Activated gamma-delta T cell treated with Interleukin-2 at 50 U/mL for 16 hours (primary cell): ENCODE measurements at regions not wholly inside any gene's neighbourhood (a gene's known extent, or its start where the extent isn't known, plus 50 kb on each side); places are given as distances from the start of the nearest gene placed in this dataset.

Experiments
- DNase-seq: peaks from one replicate; pipeline ENCODE4 v3.0.0-alpha.2; 2020

DNA sequence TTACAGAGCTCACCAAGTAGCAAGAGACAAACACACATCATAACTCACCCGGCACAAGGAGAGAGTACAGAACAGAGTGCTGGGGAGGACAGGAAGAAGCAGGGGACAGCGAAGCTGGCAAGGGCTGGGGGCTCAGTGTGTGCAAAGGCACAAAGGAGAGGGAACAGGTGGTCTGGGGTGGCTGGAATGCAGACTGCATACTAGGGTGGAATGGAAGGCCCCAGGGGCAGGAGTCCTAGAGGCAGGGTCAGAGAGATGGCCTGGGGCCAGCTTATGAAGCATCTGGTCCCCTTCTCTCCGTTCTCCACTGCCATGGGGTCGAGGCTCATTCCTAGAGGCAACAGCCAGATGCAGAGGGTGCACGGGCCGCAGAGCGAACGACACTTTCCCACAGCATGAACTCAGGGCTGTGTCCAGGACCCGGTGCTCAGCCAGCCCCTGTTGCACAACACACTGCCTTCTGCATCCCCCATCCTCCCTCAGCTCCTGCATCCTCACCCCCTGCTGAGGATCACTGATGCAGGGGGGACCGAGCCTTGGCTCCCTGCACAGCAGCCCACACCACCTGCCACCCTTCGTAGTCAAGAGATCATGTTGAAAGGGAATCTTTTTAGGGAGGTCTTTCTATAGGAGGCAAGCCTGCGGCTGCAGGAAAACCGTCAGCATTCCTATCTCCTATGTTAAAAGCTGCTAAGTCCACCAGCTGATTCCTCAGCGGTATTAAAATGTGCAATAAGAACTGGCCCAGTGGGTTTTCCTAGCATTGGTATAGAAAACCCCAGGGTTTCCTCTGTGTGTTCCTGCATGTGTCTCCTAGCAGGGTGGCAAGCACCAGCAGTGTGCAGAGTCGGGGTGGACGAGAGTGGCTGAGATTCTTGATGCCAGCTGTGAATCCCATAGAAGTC lies 293.5 kb downstream of the UACA start:
- DNase-seq, result no peak

DNA sequence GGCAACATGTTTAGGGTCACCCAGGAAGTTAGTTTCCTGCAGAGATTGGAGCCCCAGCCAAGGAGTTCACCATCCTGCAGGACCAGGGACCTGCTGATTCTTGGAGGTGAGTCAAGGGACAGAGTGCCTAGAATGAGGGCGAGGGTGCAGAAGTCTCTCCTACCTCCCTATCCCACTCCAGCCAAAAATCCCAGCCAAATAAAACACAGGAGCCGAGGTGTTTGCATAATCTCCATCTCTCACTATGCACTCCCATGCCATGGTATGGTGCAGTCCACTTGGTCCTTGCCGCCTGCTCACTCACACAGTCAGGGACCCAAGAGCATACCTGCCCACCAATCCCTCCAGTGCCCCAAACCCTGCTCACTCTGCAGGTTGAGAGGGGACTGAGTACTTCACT lies 294.2 kb downstream of the UACA start:
- no peak for DNase-seq

DNA sequence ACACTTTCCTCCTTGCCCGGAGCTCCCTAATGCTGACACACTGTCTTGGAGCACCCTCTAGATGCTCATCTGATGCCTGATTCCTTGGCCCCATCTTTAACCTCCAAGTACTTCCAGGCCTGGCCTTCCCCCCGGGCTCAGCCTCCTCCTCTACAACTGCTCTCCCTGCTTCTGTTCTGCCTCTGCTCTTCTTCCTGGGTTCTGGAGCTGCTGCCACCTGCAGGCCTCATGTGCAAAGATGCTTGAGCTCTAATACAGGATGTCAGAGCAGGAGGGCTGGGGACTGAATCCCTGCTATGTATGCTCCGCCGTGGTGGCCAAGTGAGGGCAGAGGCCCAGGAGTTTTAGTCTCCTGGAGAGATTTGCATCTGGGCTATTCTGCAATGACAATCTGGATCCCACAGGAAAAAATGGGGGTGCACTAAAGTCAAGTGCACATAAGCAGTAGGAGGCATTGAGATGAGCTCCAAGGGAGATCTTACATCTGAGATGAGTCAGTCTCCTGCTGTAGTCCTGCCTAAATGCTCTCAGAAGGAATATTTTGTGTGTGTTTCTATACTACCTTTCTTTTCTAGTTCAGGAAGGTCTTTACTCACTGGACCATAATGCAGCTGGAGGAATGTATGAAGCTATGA lies 296.3 kb downstream of the UACA start:
- peak; percentile 41 for DNase-seq

DNA sequence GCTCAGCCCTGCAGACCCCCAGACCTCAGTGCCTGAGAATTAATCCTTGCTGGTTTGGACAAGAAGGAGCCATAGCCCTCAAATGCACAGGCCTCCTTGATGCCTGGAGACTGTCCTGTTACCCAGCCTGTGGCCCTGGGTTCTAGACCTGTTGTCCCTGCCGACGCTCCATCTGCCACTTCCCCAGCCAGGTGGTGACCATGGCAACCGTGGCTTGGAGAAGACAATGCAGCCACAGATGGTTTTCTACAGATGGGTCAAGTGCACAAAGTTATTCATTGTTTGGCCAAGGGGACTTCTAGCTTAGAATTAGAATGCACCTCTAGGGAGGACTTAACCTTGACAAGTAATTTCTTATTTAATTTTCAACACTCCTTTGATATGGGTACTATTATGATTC lies 297.1 kb downstream of the UACA start:
- DNase-seq, result no peak

DNA sequence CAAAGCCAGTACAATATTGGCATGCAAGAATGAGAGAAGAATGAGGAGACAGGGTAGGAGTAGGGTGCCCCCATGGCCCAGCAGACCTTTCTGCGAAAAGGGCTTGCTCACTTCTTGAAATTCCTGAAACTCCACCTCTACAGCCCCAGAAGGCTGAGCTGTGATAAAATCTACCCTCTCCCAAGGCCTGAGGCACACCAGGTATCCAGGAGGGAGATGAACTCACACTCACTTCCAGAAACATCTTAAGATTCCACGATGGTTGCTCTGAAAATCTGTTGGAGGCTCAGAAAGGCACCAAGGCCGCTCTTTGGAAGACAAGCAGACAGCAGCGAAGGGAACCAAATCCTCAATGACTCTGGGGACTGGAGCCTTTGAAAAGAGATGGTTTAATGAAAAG lies 297.5 kb downstream of the UACA start:
- no peak for DNase-seq

DNA sequence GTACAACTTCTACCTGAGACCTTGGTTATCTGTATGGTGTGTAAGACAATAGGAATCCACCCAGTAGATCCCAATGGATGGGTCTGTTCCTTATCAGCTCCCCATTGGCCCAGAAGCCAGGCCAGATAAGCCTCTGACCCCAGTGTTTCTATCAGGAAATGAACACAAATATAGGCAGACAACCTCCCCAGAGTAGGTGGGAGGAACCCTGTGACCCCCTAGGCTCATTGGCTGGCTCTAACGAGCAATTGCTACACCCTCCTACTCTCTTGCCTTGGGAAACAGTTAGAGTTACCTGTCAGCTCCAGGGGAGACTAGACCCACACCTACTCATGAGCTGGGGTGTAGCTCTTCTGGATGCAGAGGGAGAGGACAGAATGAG lies 299.9 kb downstream of the UACA start:
- no peak for DNase-seq

DNA sequence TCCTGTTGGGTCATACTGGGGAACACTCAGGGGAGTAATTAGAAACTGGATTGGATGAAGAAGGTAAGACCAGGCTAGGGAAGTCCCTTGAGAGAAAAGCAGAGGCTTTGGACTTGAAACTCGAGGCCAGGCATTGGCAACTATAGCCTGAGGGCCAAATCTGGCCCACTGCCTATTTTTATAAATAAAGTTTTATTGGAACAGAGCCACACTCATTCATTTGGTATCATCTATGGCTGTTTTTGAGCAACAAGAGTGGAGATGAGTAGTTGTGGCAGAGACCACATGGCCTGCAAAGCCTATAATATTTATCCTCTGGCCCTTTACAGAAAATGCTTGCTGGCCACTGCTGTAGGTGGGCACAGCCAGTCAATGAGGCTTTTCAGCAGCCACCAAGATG lies 301.4 kb downstream of the UACA start:
- no peak for DNase-seq

DNA sequence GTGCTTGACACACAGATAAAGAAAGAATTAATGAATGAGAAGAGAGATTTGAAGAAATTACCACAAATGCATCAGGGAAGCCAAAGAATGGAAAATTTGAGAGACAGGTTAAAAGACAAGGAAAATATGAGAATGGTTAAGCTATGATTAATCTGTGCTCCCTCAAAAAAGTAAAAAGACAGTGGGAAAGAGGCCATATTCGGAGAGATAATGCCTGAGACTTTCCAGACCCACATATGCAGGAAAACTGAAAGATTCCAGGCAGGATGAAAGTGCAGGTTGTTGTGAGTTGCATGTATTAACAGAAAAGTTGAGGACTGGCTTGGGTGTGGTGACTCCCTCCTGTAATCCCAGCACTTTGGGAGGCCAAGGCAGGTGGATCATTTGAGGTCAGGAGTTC lies 302.3 kb downstream of the UACA start:
- DNase-seq, result no peak

DNA sequence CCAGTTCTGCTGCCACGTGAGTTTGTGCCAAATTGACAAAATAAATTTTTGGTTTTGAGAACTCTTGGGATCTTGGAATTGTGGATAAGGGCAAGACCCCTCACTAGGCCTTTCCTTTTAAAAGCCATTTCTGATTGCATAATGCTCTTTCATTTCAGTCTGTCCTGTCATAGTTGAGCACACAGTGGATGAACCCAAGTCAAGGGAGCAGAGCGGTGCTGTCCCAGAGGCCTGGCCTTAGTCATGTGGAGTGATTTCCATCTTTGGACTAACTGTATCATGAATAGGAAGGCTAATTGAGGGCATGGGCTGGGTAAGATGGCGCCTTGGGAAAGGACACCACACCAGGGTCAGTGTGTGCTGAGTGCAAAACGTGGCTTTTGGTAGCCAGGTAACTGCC lies 304.0 kb downstream of the UACA start:
- no peak for DNase-seq

DNA sequence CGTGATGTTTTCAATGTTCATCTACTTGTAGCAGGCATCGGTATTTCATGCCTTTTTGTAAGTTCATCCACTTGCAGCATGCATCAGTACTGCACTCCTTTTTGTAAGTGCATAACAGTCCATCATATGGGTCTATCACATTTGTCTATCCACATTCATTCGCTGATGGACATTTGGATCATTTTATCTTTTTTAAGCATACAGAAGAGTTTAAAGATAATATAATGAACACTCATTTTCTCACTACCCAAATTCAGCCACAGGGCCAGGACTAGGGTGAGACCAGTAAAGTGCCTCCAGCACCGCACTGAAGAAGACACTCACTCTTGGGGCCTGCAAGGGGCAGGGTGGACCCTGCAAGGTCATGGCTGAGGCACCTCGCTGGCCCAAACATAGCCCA lies 309.6 kb downstream of the UACA start:
- DNase-seq, result no peak

DNA sequence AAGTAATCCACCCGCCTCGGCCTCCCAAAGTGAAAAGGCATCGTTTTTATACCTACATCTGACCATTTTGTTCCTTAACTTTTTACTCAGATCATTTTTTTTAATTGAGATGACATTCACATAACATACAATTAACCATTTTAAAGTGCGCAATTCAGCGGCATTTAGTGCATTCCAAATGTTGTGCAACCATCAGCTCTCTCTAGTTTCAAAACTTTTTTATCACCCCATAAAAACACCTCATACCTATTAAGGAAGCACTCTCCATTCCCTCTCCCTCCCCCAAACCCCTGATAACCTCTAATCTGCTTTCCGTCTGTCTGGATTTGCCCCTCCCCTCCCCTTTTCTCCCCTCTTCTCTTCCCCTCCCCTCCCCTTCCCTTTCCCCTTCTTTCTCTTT lies 310.1 kb downstream of the UACA start:
- no peak for DNase-seq

DNA sequence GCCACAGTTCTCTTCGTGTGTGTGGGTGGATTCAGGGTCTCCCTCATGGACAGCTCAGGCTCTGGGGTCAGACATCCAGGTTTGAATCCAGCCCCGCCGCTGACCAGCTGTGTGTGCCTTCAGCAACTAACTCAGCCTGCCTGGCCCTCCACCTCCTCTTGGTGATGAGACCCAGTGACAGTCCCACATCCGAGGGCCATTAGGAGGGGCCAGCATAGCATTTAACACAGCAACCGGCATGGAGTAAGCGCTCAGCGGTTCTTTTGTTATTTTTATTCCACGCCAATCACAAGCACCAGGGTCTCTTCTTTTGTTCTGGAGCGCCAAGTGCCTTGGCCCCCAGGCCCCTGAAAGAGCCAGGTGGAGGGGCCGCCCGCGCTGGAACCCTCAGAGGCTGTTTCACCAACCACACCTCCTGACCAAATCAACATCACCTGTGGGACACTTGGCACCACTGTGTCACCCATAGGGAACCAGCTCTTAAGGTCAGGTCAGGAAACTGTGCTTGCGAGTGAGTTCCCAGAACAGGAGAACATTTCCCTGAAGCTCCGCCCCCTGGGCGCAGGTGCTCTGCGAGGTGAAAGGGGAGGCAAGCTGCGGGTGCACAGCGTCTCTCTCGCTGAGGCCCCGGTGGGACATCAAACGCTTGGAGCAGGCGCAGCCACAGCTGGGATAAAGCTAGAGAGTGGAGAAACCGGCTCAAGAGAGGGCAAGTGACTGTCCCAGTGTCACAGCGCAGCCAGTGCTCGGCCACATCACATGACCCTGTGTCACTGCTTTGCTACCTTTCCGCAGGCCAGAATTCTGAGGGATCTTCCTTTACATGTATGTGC lies 311.3 kb downstream of the UACA start:
- DNase-seq, result peak; percentile 16

DNA sequence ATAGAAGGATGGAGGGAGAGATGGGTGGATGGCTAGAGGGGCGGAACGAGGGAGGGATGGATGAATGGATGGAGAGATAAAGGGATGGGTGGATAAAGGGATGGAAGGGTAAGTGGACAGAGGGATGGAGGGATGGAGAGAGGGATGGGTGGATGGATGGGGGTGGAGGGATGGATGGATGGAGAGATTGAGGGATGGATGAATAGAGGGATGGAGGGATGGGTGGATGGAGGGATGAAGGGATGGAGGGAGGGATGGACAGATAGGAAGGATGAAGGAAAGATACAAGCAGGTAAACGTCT lies 313.3 kb downstream of the UACA start:
- no peak for DNase-seq

DNA sequence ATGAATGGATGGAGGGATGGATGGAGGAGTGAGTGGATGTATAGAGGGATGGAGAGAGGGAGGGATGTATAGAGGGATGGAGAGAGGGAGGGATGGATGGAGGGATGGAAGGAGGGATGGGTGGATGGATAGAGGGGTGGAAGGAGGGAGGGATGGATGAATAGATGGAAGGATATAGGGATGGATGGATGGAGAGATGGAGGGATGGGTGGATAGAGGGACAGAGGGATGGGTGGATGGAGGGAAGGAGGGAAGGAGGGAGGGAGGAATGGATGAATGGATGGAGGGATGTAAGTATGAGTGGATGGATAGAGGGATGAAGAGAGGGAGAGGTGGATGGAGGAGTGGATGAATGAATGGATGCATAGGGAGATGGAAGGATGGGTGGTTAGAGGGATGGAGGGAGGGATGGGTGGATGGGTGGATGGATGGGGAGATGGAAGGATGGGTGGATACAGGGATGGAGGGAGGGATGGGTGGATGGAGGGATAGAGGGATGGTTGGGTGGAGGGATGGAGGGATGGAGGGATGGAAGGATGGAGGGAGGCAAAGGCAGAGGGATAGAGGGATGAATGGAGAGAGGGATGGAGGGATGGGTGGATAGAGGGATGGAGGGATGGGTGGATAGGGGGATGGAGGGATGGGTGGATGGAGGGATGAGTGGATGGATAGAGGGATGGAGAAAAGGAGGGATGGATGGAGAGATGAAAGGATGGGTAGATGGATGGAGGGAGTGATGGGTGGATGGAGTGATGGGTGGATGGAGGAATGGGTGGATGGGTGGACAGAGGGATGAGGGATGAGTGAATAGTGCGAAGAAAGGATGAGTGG lies 313.8 kb downstream of the UACA start:
- no peak for DNase-seq

DNA sequence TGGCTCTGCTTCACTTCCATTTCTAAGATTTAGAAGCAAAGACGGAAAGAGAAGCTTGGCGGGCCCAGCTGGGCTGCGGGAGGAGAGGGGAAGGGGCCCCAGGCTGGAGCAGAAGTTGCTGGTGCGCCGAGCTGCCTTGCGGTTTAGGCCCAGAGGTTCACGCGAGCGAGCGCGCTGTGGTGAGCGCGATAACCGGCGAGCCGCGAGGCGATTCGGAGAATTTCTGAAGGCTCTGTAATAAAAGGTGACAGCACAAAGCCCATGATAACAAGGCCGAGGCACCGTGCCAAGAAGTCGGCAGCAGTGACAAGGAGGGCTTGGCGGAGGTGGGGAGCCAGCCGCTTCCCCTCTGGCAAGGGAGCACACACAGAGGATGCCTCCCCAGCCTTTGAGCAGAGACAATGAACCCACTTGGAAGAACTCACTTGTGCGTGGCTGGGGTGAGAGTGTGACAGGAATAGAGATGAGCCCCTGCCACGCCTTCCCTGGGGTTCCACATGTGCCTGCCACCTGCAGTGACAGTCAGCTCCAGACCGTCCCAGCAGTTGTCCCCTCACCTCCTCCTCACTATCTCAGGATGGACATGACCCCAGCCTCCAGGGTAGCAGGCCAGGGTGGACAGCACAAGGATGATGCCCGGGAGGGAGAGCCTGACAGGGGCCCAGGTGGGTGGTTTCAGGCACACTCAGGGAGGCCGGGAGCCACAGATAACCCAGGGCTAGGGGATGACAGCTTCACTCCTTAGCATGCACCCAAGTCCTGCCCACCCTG lies 315.2 kb downstream of the UACA start:
- peak; percentile 56 for DNase-seq

DNA sequence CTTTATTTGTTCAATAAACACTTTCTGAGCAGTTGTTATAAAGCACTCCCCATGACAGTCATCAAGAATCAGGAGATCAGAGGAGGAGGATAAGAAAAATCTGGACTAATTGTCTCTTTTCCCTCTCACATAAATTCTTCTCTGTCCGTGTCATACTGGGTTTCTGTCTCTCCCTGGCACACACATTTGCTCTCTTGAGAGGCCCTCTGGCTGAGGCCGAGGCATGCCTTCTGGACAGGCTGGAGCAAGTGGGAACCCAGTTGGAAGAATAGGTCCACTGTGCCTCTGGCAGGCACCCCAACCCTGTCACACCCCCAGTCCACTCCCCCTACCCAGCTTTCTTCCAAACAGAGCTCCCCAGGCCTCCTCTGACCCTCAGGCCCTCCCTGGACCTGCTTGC lies 315.8 kb downstream of the UACA start:
- DNase-seq, result no peak

DNA sequence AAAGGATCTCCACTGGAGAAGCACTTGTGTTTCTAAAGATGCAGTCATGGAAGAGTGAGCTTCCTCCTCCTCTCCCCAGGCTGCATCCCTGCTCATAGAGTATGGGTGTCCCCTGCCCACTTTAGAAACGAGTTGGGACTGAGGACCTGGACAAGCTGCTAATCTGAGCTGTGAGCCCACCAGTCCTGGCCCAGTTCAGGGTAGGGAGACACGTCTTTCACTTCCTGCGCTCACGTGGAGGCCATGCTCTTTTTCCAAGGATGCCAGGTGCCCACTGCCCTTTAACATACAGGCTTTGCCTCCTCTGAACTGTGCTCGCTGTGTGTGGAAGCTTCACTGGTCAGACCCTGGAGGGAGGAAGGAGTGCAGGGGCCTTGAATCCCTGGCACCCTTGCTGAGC lies 316.3 kb downstream of the UACA start:
- DNase-seq, result no peak

DNA sequence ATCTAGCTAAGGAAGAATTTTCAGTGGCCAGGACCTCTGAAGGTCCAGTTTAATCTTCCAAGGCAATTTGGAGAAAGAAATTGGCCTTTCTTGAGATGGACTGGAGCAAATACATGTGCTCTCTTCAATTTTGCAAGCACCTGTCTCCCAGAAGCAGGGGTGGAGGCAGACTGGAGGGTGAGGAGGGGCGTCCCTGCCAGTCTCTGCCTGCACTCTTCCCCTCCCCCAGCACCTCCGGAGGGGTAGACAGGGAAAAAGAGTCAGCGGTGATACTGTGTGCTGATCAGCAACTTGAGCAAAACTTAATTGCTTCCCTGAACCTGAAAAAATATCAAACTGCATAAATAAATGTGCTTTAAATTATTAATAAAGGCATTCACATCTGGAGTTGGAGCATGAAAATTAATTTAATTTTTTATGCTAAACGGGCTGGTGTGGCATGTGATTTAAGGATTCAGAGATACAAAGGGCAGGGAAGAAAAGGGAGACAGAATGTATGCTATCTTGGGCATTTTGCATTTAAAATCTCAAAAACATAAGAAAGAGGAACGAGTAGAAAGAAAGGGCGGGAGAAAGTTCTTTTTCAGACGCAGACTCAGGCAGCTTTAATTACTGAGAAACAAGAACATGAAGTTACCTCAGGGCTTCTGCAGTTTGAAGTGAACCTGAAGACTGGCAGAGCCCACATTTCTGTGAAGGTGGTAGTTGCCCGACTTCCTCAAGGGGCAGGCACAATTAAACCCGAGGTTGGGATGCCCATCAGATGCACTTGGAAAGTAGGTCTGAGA lies 319.7 kb downstream of the UACA start:
- DNase-seq, result no peak

DNA sequence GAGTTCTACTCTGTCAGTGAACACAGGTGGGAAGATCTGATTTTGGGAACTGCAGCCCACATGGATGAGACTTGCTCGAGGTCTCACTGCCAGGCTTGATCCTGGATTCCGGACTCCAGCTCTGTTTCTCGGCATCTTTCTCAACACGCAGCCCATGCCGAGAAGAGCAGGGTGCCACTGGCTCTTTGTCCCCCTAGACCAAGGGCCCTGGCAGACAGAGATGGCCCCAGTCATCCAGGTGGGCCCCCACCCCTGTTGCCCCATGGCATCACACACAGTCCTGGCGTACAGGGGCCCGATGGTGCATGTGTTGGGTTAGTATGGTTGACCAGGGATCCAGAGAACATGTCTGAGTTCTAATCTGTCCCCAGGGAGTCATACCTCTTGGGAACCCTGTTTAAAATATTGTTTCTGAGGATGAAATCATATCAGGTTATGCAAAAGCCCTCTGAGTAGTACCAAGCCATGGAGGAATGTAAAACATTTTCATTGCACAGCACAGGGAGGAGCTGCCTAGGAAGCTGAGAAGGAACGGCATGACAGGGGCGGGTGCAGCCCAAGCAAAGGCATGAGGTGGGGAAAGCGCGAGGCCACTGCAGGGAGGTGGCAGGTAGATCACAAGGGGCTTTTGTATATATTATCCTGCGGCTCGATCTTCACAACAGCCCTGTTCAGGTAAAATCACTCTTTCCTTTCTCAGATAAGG lies 320.6 kb downstream of the UACA start:
- DNase-seq, result no peak

DNA sequence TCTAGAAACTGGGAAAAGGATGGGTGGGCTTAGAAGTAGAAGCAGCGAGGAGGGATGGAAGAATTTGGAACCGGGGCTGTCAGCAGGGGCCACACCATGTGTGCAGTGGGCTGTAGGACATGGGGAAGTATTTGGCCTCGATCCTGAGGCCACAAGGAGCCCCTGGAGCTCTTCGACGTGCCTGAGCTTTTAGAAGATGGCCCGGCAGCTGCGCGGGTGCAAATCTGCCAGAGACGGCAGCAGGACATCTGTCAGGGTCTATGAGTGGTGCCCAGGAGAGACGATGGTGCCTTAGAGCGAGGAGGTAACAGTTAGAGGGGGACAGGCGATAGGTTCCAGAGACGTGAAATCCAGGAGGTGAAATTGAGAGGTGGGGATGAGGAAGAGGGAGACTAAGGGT lies 321.1 kb downstream of the UACA start:
- DNase-seq, result no peak
